HUES48 (cell line): ENCODE measurements at regions not wholly inside any gene's neighbourhood (a gene's known extent, or its start where the extent isn't known, plus 50 kb on each side); places are given as distances from the start of the nearest gene placed in this dataset.
"Not testable (repeated sequence)": the region's sequence is repeated elsewhere in the genome, so short reads cannot be mapped to it uniquely, and the experiment has no call there.

Experiments used
- H3K27ac ChIP-seq: one replicate; pipeline ENCODE4 v1.7.0; 2013; ENCODE audit warnings: low read depth, low read length, inconsistent platforms
- H3K27me3 ChIP-seq: 2 replicates; pipeline ENCODE4 v1.6.1; 2013; ENCODE audit warnings: mild to moderate bottlenecking, low read length; ENCODE audit not compliant: control insufficient read depth, insufficient read depth
- H3K36me3 ChIP-seq: 2 replicates; pipeline ENCODE4 v1.6.1; 2013; ENCODE audit warnings: low read length; ENCODE audit not compliant: control insufficient read depth, insufficient read depth
- H3K4me1 ChIP-seq: 2 replicates; pipeline ENCODE4 v1.6.1; 2013; ENCODE audit warnings: mild to moderate bottlenecking, low read length; ENCODE audit not compliant: control insufficient read depth, insufficient read depth
- H3K4me3 ChIP-seq: 2 replicates; pipeline ENCODE4 v1.5.1; 2013; ENCODE audit warnings: mild to moderate bottlenecking, low read depth, low read length
- H3K9ac ChIP-seq: 2 replicates; pipeline ENCODE4 v1.6.1; 2013; ENCODE audit warnings: mild to moderate bottlenecking, low read depth, low read length, moderate library complexity
- H3K9me3 ChIP-seq: 2 replicates; pipeline ENCODE4 v1.6.1; 2013; ENCODE audit warnings: low read length; ENCODE audit not compliant: control insufficient read depth, insufficient read depth

GRCh38 chr16:60704726-60705125, 1331.5 kb downstream of the CDH8 start:
- Histone ChIP-seq H3K9ac (no peak overlapping the region), H3K27me3 (no peaks in the 10 kb centered on the region), H3K27ac (no peak overlapping the region), H3K36me3 (no peaks in the 10 kb centered on the region), H3K4me1 (no peaks in the 10 kb centered on the region), H3K9me3 (no peaks in the 10 kb centered on the region), H3K4me3 (no peak overlapping the region)

- no peak overlapping the region for H3K4me3 ChIP-seq
- H3K27ac ChIP-seq: no peak overlapping the region
- no peaks in the 10 kb centered on the region for H3K36me3 ChIP-seq
- no peak overlapping the region for H3K9ac ChIP-seq
- no peaks in the 10 kb centered on the region for H3K27me3 ChIP-seq
- no peaks in the 10 kb centered on the region for H3K4me1 ChIP-seq
- H3K9me3 ChIP-seq: no peaks in the 10 kb centered on the region
Observed at GRCh38 chr16:60703096-60703495, 1333.1 kb downstream of the CDH8 start.

- H3K9ac ChIP-seq: no peak overlapping the region
- H3K9me3 ChIP-seq: no peaks in the 10 kb centered on the region
- H3K4me3 ChIP-seq: no peak overlapping the region
- H3K27me3 ChIP-seq: no peaks in the 10 kb centered on the region
- no peaks in the 10 kb centered on the region for H3K36me3 ChIP-seq
- H3K27ac ChIP-seq: no peak overlapping the region
- no peaks in the 10 kb centered on the region for H3K4me1 ChIP-seq
Observed at GRCh38 chr16:60686824-60687223, 1349.4 kb downstream of the CDH8 start.

- Histone ChIP-seq H3K9me3 (no peaks in the 10 kb centered on the region), H3K27ac (no peak overlapping the region), H3K27me3 (no peaks in the 10 kb centered on the region), H3K9ac (no peak overlapping the region), H3K4me3 (no peak overlapping the region), H3K4me1 (no peaks in the 10 kb centered on the region), H3K36me3 (no peaks in the 10 kb centered on the region)
Observed at GRCh38 chr16:60684002-60684401, 1352.2 kb downstream of the CDH8 start.

- H3K4me1 ChIP-seq: no peaks in the 10 kb centered on the region
- H3K36me3 ChIP-seq: no peaks in the 10 kb centered on the region
- H3K4me3 ChIP-seq: no peak overlapping the region
- H3K27me3 ChIP-seq: no peaks in the 10 kb centered on the region
- no peaks in the 10 kb centered on the region for H3K9me3 ChIP-seq
- H3K9ac ChIP-seq: no peak overlapping the region
- H3K27ac ChIP-seq: no peak overlapping the region
Observed at GRCh38 chr16:60682219-60682618, 1354.0 kb downstream of the CDH8 start.

- no peaks in the 10 kb centered on the region for H3K9me3 ChIP-seq
Observed at GRCh38 chr16:60681043-60681442, 1355.2 kb downstream of the CDH8 start.

GRCh38 chr16:60675022-60675421, 1361.2 kb downstream of the CDH8 start:
- Histone ChIP-seq H3K4me1 (no peaks in the 10 kb centered on the region), H3K9me3 (no peaks in the 10 kb centered on the region), H3K4me3 (no peak overlapping the region), H3K36me3 (no peaks in the 10 kb centered on the region), H3K27me3 (no peaks in the 10 kb centered on the region), H3K9ac (no peak overlapping the region), H3K27ac (no peak overlapping the region)

More at GRCh38 chr16:60681043-60681442, 1355.2 kb downstream of the CDH8 start:
- Histone ChIP-seq H3K27ac (no peak overlapping the region), H3K36me3 (no peaks in the 10 kb centered on the region), H3K9ac (no peak overlapping the region), H3K27me3 (no peaks in the 10 kb centered on the region), H3K4me3 (no peak overlapping the region), H3K4me1 (no peaks in the 10 kb centered on the region)

- Histone ChIP-seq H3K27ac (no peak overlapping the region), H3K27me3 (no peaks in the 10 kb centered on the region), H3K4me1 (no peaks in the 10 kb centered on the region), H3K36me3 (no peaks in the 10 kb centered on the region), H3K9ac (no peak overlapping the region), H3K9me3 (no peaks in the 10 kb centered on the region), H3K4me3 (no peak overlapping the region)
Observed at GRCh38 chr16:60674241-60674640, 1362.0 kb downstream of the CDH8 start.

GRCh38 chr16:60655514-60656153, 1380.6 kb downstream of the CDH8 start:
- H3K4me3 ChIP-seq: no peak overlapping the region
- H3K27me3 ChIP-seq: no peaks in the 10 kb centered on the region
- H3K27ac ChIP-seq: no peak overlapping the region
- H3K4me1 ChIP-seq: no peaks in the 10 kb centered on the region
- H3K9me3 ChIP-seq: no peaks in the 10 kb centered on the region
- no peaks in the 10 kb centered on the region for H3K36me3 ChIP-seq
- H3K9ac ChIP-seq: no peak overlapping the region

GRCh38 chr16:60651346-60651745, 1384.9 kb downstream of the CDH8 start:
- no peak overlapping the region for H3K9ac ChIP-seq
- H3K27me3 ChIP-seq: no peaks in the 10 kb centered on the region
- no peaks in the 10 kb centered on the region for H3K36me3 ChIP-seq
- H3K9me3 ChIP-seq: no peaks in the 10 kb centered on the region
- H3K4me3 ChIP-seq: no peak overlapping the region
- H3K27ac ChIP-seq: no peak overlapping the region
- H3K4me1 ChIP-seq: no peaks in the 10 kb centered on the region

- Histone ChIP-seq H3K4me1 (peaks cover 10% of the 10 kb centered on the region), H3K9me3 (no peaks in the 10 kb centered on the region), H3K36me3 (no peaks in the 10 kb centered on the region), H3K27me3 (no peaks in the 10 kb centered on the region), H3K4me3 (no peak overlapping the region), H3K27ac (no peak overlapping the region), H3K9ac (no peak overlapping the region)
Observed at GRCh38 chr16:60648290-60648689, 1387.9 kb downstream of the CDH8 start.

- not testable (repeated sequence) for H3K9me3 ChIP-seq, H3K27me3 ChIP-seq, H3K27ac ChIP-seq, H3K36me3 ChIP-seq, H3K4me1 ChIP-seq, H3K9ac ChIP-seq, H3K4me3 ChIP-seq
Observed at GRCh38 chr16:60647388-60647787, 1388.8 kb downstream of the CDH8 start.
